ENCODE measurements at regions not wholly inside any gene's neighbourhood (a gene's known extent, or its start where the extent isn't known, plus 50 kb on each side); places are given as distances from the start of the nearest gene placed in this dataset.

DNA sequence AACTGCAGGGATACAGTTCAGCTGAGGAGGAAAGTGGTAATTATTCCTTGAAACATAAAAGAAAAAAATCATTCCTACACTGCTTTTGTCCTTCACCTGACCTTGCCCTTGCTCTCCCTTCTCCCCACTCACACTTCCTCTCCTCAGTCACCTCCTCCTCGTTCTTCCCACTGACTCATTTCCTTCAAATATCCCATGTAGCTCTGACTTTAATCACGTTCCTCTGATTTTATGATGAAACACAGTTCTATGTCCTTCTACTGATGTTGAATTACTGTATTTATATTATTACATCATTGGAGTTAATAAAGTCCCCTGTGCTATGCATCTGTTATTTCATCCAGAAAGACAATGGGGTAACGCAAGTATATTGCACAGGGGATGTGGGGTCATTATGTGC, 575.6 kb downstream of the POM121L12 start:
- Histone ChIP-seq H2BK15ac (ENCODE audit: low read length) (no peak overlapping the region), H3K23ac (ENCODE audit: insufficient read length) (no peak overlapping the region), H3K79me1 (ENCODE audit: low read depth, low read length) (no peaks in the 10 kb centered on the region), H2BK20ac (ENCODE audit: low read length) (no peak overlapping the region), H3K9ac (replicated peaks in 1 of 4; ENCODE audit: extremely low read depth in 1 of 4, low read depth in 3 of 4, low read length in 3 of 4) (no peak overlapping the region), H3K9me3 (ENCODE audit: insufficient read depth in 2 of 2, low read depth in 1 of 2, low read length in 1 of 2) (no peaks in the 10 kb centered on the region), H3K4me3 (ENCODE audit: extremely low read depth in 1 of 4, insufficient read depth in 2 of 4, low read depth in 3 of 4, low read length in 4 of 4) (no peak overlapping the region), H4K20me1 (replicated peaks in 1 of 2; ENCODE audit: control insufficient read depth in 1 of 2, insufficient read depth in 2 of 2, low read length in 2 of 2) (no peaks in the 10 kb centered on the region), H2BK5ac (ENCODE audit: low read depth, low read length) (no peak overlapping the region), H3K4ac (replicated peaks; ENCODE audit: insufficient read length, low read depth, low read length) (no peak overlapping the region), H3K79me2 (ENCODE audit: control insufficient read depth in 1 of 2, insufficient read depth in 2 of 2, low read length in 2 of 2) (no peaks in the 10 kb centered on the region), H3K4me2 (ENCODE audit: insufficient read depth in 1 of 2, low read depth in 2 of 2, low read length in 2 of 2) (no peak overlapping the region), H4K8ac (ENCODE audit: extremely low read depth, insufficient read depth, low read length) (no peak overlapping the region), H3K27ac (ENCODE audit: low read depth, low read length) (no peak overlapping the region), H4K5ac (ENCODE audit: insufficient read length, low read depth, low read length) (no peak overlapping the region), H3K23me2 (ENCODE audit: low read depth, low read length) (no peaks in the 10 kb centered on the region), H3K27me3 (replicated peaks in 1 of 4; ENCODE audit: control insufficient read depth in 3 of 4, extremely low read depth in 1 of 4, insufficient read depth in 3 of 4, low read length in 3 of 4) (no peaks in the 10 kb centered on the region), H4K91ac (replicated peaks; ENCODE audit: insufficient read length, low read length) (no peak overlapping the region), H2AFZ (ENCODE audit: low read length) (no peak overlapping the region), H2AK5ac (ENCODE audit: low read depth, low read length) (no peak overlapping the region), H3K4me1 (replicated peaks in 1 of 4; ENCODE audit: control insufficient read depth in 3 of 4, insufficient read depth in 4 of 4, low read length in 3 of 4) (no peaks in the 10 kb centered on the region; a peak in 1 of 7 replicates), H2BK120ac (replicated peaks; ENCODE audit: low read depth, low read length) (no peak overlapping the region), H3K14ac (ENCODE audit: insufficient read length) (no peak overlapping the region), H3K18ac (ENCODE audit: extremely low read depth, low read length) (no peak overlapping the region), H2BK12ac (ENCODE audit: low read depth, low read length) (peak overlapping the region; percentile 54; the same call in 1 of the 2 replicates), H3K56ac (replicated peaks; ENCODE audit: insufficient read length, low read depth, low read length) (no peak overlapping the region), H3K36me3 (ENCODE audit: control insufficient read depth in 2 of 4, insufficient read depth in 4 of 4, low read length in 3 of 4) (no peaks in the 10 kb centered on the region)
- no peak for DNase-seq (ENCODE audit: low read depth in 1 of 2, low spot score in 2 of 2)
- ChIA-PET CTCF (ENCODE audit: partially characterized antibody) (no interaction called here), POLR2A (ENCODE audit: partially characterized antibody) (no interaction called here)
- 91% methylated on average over 3 of the region's 3 CpGs; no CpG with 5 or more reads in 1 of the 2 experiments for WGBS, 2 experiments (ENCODE audit: extremely low coverage in 1 of 2, insufficient coverage in 1 of 2, insufficient read length in 1 of 2, insufficient replicate concordance in 2 of 2, low coverage in 1 of 2, low lambda C conversion rate in 2 of 2, missing lambda C conversion rate in 1 of 2)
- FAIRE-seq, result no peak
- TF ChIP-seq POU5F1 (IDR thresholded peaks at IDR 0.05; ENCODE audit: low read depth, low read length) (no peak), CHD1 (IDR thresholded peaks at IDR 0.05; ENCODE audit: low read depth, low read length) (no peak), BRCA1 (IDR thresholded peaks at IDR 0.05; ENCODE audit: low read depth, low read length) (no peak), KDM1A (IDR thresholded peaks at IDR 0.05; ENCODE audit: borderline replicate concordance, low read length) (no peak), SIX5 (IDR thresholded peaks at IDR 0.05; ENCODE audit: low read depth, low read length) (no peak), CTBP2 (IDR thresholded peaks at IDR 0.05; ENCODE audit: borderline replicate concordance, insufficient read depth, insufficient read length, low read length) (no peak), EZH2 (IDR thresholded peaks at IDR 0.05; ENCODE audit: low read depth, low read length, severe bottlenecking) (no peak), TAF1 (IDR thresholded peaks at IDR 0.05; ENCODE audit: low read depth, low read length) (no peak), FOSL1 (IDR thresholded peaks at IDR 0.05; ENCODE audit: insufficient read depth, low read depth, low read length) (no peak), POLR2A (IDR thresholded peaks at IDR 0.05; ENCODE audit: control extremely low read depth in 1 of 2, low read depth in 2 of 2, low read length in 2 of 2) (no peak), KDM4A (IDR thresholded peaks at IDR 0.05; ENCODE audit: low read depth, low read length, severe bottlenecking) (no peak), EP300 (IDR thresholded peaks at IDR 0.05; ENCODE audit: borderline replicate concordance in 1 of 2, low read depth in 2 of 2, low read length in 2 of 2) (no peak), NRF1 (IDR thresholded peaks at IDR 0.05; ENCODE audit: low read depth, low read length) (no peak), CBX8 (IDR thresholded peaks at IDR 0.05; ENCODE audit: borderline replicate concordance, low read depth, low read length) (no peak), RFX5 (IDR thresholded peaks at IDR 0.05; ENCODE audit: borderline replicate concordance, low read depth, low read length) (no peak), CEBPB (IDR thresholded peaks at IDR 0.05; ENCODE audit: low read depth, low read length) (no peak), POLR2AphosphoS5 (IDR thresholded peaks at IDR 0.05; ENCODE audit: low read depth, low read length) (no peak)

Measured in H1 (cell line).